GM21515 (cell line): ENCODE measurements at regions not wholly inside any gene's neighbourhood (a gene's known extent, or its start where the extent isn't known, plus 50 kb on each side); places are given as distances from the start of the nearest gene placed in this dataset.
A peak's percentile ranks its signal among the peaks of the same experiment; 100 is the strongest.
"Not testable (repeated sequence)": the region's sequence is repeated elsewhere in the genome, so short reads cannot be mapped to it uniquely, and the experiment has no call there.

Experiments
- ATAC-seq: cut with Tn5 transposase; IDR thresholded peaks from one replicate; pipeline ENCODE4 v1.9.1; 2021; ENCODE audit not compliant: unreplicated experiment

DNA sequence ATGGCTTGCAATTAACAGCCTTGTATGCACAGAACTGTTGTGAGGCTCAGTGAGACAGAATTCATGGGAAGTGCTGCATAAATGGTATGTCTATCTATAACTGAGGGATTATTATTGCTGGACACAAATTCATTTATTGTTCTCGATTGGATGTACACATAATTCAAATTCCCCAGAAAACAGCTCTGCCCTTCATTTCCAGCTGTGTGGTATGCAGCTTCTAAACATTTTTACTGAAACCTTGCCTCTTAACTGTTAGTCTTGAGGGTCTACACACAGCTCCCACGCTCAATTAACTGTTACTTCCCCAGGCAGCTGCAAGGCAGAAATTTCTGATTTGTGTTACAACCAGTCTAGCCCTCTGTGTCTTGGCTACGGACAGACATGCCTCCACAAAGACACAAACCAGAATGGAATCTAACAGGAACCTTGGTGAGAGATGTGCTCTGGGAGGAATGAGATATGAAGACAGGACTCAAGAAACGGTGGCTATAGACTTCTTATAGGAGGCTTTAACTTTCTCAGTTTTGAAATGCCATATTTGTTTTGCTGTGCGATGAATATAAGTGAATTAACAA is 139.7 kb upstream of the TBL1XR1 start:
- ATAC-seq, result no peak

DNA sequence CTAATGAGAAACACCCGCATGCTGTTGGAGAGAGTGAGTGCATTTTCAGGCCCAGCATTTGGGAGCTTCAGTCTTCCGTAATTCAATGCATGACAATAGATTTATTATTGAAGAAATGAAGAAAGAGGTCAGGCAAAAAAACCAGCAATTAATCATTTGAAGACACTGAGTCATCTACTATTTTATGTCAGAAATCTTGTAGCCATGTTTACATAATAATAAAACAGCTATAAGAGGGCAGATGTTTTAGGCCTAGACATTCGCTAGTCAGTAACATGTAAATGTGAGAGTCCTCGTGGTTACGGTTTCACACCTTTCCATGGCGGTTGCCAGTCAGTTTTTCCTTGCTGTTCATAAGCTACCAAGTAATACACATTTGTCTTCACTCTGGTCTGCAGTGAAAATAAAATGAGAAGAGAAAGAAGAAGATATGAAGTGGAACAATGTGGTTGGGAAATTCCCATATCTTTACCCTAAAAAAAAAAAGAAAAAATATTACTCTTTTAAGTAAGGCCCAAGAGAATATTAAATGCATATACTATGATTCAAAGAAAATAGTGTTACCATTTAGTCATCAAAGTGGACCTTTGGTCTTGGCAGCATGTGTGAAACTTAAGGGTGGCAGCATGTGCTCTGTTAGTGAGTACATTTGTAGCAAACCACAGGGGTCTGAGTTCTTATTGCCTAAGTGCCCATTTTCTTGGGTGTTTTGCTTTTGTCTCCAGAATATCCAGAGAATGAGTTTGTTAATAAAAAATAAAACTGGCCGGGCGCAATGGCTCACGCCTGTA is 140.5 kb upstream of the TBL1XR1 start:
- peak; percentile 66 for ATAC-seq

DNA sequence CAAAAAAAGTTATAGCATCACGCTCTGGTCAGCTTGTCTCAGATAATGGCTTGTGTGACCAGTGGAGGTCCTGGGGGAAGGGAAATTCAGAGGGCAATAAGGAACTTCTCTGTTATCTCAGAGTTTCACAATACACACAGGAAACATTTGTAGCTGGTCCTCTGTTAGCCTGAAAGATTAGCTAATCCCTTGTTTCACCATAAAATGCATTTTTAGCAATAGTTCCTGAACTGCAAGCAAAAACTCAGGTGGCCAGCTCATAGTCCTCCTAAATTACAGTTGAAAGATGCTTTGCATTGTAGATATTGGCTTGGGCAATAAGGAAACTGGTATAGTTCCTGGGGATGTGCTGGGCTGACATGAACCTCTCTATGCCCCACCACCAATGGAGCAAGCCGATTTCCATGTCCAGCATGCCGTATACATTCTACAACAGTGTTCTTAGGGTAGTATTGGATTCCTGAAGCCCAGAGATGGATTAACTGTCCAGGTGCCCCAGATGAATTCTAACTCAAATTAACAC is 141.5 kb upstream of the TBL1XR1 start:
- ATAC-seq, result peak; percentile 53

DNA sequence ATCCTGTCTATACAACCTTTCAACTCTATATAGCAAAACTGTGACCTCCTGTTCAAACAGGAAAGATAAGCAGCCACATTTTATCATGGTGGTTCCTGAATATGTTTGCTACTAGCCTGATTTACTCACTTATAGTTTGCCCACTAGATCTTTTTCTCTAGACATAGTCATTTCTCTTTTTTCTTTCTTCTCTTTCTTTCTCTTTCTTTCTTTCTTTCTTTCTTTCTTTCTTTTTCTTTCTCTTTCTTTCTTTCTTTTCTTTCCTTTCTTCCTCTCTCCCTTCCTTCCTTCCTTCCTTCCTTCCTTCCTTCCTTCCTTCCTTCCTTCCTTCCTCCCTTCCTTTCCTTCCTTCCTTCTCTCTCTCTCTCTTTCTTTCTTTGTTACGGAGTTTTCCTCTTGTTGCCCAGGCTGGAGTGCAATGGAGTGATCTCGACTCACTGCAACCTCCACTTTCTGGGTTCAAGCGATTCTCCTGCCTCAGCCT is 142.0 kb upstream of the TBL1XR1 start:
- ATAC-seq, result peak; percentile 12

DNA sequence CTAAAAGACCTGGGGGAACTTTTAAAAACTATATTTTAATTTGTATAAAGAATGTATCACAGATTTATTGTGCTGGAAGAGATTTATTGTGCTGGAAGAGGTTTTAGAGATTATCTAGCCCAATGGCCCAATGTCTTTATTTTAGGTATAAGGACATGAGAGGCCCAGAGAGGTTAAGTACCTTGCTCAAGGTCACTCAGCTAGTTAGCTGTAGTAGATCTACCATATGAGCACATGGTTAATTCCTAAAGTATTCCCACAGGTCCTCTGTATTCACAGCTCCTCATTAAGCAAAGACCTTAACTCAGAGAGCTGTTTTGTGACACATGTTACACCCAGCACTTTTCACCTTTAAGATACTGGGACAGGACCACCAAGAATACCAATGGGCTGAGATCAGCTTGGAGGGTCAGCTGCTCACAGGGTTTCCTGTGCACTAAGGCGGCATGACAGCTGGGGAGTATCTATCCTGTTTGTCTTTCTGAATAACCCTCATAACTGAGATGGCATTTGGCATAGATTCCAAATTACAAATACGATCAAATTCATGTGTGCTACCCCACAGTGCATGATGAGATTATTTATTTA is 143.1 kb upstream of the TBL1XR1 start:
- ATAC-seq, result no peak

DNA sequence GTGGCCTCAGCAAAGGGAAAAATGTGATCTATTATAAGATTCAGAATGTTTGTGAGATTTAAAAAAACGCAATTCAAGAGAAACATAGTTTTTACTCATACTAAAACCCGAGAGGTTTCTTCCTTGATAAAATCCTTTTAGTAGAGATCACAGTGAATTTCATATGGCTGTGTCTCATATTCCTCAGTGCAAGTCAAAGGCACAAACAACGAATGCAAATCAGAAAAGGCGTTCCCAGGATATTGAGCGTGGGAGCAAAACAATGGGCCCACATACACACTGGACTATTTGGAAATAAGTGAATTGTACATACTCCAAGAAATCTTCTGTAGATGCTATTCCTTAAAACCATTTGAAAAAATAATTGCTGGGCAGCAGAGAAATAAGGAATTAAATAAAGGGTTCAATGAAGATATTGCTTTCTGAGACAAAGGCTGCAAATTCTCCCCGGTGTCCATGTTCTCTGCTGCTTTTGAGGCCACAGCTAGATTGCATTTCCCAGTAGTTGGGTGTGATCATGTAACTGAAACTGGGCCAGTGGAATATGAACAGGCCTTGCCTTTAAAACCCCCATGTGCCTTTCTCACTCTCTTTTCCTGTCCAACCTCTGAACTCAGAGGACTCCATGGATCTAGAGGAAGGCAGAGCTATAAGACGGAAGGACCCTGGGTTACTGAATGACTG is 144.6 kb upstream of the TBL1XR1 start:
- ATAC-seq, result no peak

DNA sequence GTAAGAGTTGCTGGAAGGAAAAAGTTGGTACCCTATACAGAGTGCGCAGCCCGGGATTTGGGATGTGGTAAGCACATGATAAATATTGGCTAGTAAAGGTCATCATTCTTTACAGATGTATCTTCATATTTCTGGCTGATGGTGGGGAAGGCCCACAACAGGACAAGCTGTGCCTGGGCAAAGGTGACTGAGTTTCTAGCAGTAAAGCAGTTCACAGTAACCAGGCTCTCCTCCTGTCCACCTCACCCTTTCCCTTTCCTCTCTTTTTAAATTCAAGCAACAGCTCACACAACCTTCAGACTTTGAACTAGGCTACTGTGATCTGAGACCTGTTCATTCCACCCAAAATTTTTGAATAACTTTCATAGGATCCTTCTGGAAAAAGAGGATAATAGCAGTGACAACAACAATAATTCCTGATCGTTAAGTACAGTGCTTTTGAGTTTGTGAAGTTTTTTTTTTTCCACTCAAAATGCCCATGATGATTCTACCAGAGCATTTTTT is 145.9 kb upstream of the TBL1XR1 start:
- no peak for ATAC-seq

DNA sequence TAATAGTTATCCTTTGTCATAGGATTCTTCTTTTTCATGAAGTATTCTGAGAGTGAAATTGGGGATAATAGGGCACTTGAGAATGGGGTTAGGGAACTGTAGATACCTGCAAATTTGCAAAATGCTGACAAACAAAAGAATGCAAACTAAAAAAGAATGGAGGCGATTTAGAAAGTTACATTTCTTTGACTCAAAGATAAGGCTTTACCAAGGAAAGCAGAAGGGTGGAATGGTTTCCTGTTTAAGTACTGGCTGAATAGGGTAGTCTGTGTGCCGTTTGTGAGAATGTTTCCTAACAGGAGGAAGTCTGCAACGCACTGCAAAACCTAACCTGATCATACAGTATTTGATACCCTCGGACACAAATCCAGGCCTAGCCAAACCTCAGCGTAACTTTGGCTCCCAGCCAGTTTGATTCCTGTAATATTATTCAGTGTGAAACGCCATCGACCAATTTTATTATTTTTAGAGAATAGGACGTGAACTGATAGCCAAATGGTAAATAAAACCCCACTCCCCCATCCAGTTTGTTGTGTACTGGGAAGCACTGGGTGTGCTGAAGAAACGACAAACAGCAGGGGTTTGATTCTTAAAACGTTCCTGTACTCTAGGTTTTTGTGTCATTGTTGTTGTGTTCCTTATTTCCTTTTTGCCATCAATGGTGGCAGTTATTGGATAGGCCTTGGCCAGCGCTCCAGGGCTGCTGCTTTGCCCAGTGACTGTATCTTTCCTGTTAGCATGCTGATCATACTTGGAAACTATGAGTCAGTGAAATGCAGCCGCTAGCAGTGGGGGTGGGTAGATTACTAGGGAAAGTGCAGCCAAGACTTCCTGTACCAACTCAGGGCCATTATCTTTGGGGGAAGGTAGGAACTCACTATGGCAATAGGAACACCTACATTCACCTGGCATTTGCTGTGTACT is 148.0 kb upstream of the TBL1XR1 start:
- ATAC-seq, result peak; percentile 70

DNA sequence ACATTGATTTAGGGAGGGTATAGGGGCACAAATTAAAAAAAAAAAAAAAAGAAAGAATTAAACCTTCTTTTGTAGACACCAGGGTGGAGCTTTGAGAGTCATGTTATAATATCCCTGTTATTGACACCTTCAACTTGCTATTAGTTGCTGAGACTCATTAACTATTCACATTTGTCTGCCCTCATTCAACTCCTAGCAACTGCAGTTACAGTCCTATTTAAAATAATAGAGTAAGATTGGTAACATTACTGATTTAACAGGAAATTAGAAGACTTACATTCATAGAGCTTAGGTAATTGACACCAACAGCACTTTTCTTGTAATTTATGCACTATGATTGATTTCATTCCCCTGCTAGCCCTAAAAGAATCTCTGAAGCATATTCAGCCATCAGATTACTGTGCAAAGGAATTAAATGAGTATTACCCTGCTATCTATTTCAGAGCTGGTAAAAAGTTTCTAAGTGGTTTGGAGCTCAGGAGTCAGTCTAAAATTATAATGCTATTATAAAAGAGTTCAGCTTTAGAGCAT is 148.8 kb upstream of the TBL1XR1 start:
- no peak for ATAC-seq

DNA sequence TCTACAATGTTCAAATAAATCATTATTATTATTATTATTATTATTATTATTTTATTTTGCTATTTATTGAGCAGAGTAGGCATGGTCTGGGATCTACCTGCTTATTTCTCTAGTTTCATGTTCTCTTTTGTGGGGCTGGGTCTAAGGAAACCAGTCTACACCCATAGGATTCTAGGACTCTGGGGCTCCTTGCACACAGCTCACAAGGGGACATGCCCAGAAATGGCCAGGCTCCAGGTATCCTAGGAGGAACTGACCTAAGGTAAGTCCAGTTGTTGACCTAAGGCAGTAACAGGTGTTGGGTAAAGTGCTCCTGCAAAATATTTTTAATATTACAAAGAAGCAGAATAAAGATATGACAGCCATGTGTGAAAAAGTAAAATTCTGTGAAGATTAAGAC is 149.6 kb upstream of the TBL1XR1 start:
- ATAC-seq, result no peak

DNA sequence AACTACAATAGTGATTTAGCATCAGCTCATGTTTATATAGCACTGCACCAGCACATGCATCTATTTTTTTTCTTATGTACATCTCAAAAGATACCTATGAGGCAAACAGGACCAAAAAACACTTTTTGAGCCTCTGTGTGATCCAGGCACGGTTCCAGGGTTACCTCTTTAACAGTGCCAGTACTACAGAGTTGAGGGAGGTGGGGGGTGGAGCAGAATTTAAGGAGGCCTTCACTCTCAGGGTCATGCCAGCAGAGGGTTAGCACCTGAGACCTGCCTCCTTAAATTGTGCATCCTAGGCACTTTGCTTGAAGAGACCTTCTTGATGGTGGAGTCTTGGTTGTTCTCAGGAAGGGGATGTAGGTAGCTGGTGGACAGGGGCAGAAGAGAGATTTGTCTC is 150.3 kb upstream of the TBL1XR1 start:
- no peak for ATAC-seq

DNA sequence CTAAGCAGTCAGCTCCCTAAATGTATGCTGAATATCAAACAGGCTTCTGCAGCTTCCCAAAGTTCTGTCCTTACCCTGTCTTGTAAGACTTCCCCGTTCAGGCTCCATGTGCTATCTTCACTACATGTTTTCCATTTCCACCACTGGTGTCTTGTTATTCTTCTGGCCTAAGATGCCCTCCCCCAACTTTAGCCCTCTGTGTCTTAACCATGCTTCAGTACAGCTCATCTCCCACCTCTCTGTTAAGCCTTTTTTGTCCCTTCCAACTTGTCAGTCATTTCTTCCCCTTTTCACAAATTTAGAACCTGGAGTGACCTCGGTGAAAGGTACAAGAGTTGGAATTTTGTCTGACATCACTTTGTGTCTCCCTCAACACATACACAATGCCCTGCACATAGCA is 151.7 kb upstream of the TBL1XR1 start:
- ATAC-seq, result no peak

DNA sequence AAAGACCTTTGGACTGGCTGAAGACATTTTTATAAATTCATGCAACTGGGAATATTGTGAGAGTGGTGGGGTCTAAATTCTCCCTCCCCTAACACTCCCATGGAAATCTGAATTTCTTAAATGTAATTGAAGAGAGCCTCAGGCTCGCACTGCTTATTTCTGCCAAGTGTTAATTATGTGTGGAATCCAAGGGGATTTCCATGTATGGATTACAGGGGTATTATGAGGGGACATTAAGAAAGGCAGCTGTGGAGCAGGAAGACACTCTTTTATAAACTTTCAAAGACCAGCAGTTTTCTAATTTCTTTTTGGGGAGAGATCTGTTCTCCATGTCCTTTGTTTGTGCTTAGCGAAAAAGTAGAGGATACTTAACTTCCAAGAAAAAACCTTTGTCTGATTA is 152.1 kb upstream of the TBL1XR1 start:
- ATAC-seq, result no peak

DNA sequence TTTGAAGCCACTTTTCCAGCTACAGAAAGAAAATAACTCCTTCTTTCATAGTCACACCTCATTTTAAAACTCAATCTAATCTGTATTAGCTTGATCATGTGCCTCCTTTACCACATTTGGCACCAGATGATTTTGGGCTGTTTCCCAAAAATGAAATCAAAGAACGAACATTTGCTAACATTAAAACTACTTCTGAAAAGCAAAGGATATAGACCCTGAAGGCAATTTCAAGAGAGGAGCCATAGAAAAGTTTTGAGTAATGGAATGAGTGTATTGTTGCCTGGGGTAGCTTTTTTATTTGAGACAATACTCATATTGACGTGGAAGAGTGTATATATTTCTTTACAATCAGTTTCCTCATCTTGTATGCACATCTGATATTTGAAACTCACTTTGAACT is 152.8 kb upstream of the TBL1XR1 start:
- no peak for ATAC-seq

DNA sequence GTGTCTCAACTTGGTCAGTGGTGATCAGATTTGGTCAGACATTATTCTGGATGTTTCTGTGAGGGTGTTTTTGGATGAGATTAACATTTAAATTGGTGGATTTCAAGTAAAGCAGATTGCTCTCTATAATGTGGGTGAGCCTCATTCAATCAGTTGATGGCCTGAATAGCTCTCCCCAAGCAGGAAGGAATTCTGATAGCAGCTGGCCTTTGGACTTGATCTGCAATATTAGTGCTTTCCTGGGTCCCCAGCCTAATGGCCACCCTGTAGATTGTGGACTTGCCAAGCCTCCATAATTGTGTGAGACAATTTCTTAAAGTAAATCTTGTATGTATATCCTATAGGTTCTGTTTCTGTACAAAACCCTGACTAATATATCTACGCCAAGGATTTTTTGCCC is 153.9 kb upstream of the TBL1XR1 start:
- no peak for ATAC-seq

DNA sequence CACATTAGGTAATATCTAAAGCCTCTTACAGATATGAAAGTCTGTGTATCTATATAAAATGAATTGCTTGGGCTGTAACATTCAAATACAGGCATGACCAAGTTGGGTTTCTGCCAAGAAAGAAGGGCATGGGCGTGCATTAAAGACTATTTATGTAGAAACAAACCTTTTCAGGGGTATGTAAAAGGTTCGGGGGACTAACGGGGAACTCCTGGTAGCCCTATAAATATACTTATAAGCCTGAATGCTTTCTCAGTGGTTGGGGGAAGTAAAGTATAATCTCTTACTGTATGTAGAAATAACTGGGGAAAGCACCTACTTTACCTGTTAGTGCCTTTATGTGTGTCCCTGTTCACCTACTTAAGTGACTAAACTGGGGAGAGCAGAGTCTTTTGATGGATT is 154.5 kb upstream of the TBL1XR1 start:
- ATAC-seq, result peak; percentile 97

DNA sequence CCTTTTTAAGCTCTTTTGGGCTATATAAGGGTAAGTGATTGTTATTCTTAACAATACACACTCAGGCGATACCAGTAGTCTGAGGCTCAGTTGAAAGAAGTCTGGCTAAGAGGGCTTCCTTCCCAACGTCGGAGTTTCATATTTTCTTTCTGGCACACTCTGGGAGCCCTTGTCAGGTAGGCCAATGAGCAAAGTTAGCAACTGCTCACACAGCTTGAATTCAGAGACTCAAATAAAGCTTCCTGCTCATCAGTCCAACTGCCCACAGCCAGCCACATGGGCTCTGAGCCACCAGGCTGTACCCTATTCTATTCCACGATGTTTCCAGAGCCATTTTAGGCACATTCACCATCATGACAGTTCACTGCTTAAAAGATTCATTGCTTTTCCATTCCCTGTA is 155.1 kb upstream of the TBL1XR1 start:
- no peak for ATAC-seq

DNA sequence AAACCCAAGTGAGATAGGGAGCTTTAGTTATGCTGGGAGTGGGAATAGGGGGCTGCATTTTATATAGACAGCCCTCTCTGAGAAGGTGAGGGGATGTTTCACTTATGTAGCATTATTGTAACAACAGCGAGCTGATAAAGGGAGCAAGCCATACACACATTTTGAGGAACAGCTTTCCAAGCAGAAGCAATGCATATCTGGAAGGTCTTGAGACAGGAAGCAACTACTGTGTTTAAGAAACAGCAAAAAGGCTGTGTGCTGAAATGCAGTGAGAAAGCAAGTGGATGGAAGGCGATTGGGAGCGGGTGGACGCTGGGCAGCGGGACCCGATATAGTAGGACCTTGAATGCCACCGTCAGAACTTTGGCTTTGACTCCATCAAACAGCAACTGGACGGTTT is 155.9 kb upstream of the TBL1XR1 start:
- ATAC-seq, result no peak

DNA sequence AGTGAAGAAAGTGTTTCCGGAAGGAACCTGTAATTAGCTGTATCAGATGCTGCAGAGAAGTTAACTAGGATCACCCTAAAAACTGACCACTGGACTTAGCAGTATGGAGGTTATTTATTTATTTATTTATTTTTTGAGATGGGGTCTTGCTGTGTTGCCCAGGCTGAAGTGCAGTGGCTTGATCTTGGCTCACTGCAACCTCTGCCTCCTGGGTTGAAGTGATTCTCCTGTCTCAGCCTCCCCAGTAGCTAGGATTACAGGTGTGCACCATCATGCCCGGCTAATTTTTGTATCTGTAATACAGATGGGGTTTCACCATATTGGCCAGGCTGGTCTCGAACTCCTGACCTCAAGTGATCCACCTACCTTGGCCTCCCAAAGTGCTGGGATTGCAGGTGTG is 156.6 kb upstream of the TBL1XR1 start:
- ATAC-seq, result not testable (repeated sequence)

DNA sequence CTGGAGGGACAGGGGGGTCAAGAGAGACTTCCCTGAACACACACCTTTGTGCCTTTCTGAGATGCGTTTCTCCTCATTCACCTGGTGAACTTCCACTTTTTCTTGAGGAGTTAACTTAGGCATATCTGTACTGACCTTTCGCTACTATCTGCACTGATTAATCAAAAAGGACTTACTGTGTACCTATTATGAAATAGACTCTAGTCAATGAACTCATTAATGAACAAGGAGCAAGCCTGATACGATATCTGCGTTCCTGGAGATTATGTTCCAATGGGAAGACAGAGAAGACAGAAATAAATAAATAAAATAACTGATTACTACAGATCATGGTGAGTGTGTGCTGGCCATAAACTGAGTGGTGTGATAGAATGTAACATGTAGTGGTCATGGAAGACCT is 157.2 kb upstream of the TBL1XR1 start:
- ATAC-seq, result no peak
